GM18498 (cell line): ENCODE measurements at regions not wholly inside any gene's neighbourhood (a gene's known extent, or its start where the extent isn't known, plus 50 kb on each side); places are given as distances from the start of the nearest gene placed in this dataset.
A peak's percentile ranks its signal among the peaks of the same experiment; 100 is the strongest.
"Not testable (repeated sequence)": the region's sequence is repeated elsewhere in the genome, so short reads cannot be mapped to it uniquely, and the experiment has no call there.

ENCODE experiments used
- ATAC-seq: cut with Tn5 transposase; IDR thresholded peaks from one replicate; pipeline ENCODE4 v1.9.1; 2021; ENCODE audit warnings: mild to moderate bottlenecking, moderate library complexity; ENCODE audit not compliant: unreplicated experiment

DNA sequence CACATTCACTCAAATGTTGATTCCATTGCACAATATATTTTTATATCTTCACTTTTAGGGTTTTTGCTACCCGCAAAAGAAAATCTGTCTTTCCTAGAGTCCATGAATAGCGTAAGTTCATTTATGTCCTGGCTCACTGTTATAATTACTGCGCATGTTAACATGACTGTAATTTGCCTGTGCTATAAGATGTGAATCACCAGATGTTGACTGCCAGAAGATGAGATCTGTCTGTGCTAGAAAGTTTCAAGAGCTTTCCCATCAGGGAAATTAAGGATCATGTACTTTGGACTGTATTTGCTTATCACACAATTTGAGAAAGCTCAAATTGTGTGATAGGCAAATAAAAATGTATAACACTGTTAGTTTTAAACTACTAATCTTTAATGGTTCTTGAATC, 322.5 kb downstream of the CHL1 start:
- no peak for ATAC-seq

DNA sequence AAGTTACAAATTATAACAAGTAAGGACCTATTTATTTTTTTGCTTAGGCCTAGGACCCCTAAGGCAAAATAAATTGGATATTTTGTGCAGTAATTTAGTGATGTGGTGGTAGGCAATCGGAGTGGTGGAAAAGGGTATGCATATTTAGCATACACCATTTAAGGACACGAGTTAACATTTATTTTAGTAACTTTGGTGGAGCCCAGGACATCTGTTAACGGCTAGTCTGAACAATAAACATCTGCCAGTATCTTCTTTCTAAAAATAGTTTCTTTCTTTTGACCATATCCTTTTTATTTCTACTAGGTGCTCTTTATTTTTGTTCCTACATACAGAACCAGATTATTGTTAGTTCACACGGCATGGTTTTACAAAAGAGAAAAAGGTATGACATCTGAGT, 326.3 kb downstream of the CHL1 start:
- ATAC-seq = no peak

DNA sequence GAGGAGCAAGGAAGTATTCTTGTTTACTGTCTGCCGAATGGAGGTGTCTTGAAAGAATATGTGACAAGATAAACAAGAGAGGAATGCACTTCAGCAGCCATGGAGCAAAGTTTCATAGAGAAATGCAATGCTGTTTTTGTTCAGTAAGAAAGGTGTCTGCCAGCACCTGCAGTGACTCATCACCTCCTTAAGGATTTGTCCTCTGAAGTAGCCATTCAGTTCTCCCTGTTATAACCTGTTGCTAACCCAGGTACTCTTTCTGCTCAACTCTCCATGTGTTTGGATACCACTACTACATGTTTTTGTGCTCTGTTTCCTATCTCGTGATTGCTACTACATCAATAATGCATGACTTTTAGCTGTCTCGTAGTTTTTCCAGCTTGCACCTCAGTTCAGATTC, 328.9 kb downstream of the CHL1 start:
- no peak for ATAC-seq

DNA sequence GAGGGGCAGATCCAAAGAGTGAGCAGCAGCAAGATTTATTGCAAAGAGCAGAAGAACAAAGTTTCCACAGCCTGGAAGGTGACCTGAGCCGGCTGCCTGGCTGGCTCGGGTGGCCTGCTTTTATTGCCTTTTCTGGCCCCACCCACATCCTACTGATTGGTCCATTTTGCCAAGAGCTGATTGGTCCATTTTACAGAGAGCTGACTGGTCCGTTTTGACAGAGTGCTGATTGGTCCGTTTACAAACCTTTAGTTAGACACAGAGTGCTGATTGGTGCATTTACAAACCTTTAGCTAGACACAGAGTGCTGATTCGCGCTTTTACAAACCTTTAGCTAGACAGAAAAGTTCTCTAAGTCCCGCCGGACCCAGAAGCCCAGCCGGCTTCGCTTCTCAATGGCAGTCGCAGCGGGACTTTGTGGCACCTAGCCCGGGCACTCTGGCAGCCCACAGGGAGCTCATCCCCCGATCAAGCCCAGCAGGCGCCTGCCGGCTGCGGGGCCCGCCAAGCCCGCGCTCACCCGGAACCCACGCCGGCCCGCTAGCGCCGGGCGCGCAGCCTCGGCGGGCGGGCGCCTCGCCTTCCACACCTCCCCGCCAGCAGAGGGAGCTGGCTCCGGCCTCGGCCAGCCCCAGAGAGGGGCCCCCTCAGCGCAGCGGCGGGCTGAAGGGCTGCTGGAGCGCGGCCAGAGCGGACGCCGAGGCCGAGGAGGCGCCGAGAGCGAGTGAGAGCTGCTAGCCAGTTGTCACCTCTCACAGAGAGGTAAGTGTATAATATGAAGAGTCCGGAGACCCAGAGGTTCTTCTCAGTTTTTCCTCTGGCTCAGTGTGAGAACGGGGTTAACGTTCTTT, 339.2 kb downstream of the CHL1 start:
- ATAC-seq = peak; percentile 68

DNA sequence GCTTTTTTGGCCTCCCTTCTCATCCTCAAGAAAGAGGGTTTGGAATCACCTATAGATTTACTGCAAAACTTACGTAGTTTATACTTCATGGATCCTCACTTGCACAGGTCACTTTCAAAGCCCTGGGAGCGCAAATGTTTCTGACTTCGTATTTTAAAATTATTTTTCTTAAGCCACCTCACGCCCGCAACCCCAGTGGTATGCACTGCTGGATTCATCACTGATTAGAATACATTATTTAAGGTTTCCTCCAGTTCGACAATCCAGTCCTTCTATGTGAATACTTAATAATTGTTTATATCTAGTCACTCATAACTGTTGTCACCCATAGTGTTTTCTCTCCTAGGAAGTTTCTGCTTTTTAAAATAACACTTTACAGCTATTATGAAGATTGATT, 339.9 kb downstream of the CHL1 start:
- ATAC-seq = no peak

DNA sequence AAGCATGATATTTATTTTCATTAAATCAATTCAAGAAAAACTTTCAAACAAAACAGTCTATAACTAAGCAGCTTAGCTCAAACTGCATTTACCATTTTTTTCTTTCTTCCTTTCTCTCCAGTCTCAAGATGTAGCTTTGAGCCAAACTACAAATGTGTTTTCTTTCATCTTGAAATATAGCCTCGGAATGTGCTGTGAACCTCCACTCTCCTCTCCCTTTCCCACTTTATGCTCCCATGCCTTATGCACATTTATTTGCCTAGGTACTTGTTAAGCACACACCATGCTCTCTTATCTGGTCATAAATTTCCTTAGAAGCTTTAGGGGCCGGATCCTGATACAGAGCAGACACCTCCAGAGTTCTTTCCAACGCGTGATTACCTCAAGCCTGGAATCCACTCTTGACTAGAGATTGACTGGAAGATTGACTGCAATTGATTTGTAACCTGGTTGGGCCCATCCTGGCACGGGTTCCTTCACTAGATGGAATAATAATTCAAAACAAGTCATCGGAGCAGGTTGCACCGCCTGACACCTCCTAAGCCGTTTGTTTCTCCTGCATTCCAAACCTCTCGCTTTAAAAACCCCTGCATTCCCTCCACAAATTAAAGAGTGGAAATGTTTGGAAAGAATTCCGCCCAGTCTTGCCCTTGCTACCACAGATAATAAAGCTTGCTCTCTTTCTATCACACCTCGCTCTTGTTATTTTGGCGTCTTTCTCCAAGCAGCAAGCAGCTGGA, 344.7 kb downstream of the CHL1 start:
- no peak for ATAC-seq

DNA sequence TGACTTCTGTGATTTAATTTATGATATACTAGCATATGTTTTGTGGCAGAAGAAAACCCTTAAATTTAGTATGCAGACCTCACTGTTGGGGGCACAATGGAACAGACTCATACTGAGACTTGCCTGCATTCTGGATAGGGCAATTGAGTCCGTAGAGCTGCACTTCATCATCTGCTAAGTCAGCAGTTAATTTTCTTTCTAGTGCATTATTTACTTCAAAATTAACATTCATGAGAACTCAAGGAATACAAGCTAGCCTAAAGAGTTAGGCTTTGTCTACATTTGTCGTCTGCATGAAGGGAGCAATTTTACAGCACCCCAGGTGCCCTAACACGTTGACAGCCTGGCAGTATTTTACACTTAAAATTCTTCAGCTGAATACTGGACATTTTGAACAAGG, 345.5 kb downstream of the CHL1 start:
- no peak for ATAC-seq

DNA sequence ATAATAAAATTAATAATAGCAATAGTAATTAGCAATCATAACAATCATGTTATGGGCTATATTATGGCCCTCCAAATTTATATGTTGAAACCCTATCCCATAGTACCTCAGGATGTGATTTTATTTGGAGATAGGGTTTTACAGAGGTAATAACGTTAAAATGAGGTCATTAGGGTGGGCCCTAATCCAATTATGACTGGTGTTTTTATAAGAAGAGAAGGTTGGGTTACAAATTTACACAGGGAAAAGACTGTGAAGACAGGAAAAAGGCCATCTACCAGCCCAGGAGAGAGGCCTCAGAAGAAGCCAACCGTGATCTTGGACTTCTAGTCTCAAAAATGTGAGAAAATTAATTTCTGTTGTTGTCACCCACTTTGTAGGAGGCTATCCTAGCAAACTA, 353.1 kb downstream of the CHL1 start:
- ATAC-seq = no peak

DNA sequence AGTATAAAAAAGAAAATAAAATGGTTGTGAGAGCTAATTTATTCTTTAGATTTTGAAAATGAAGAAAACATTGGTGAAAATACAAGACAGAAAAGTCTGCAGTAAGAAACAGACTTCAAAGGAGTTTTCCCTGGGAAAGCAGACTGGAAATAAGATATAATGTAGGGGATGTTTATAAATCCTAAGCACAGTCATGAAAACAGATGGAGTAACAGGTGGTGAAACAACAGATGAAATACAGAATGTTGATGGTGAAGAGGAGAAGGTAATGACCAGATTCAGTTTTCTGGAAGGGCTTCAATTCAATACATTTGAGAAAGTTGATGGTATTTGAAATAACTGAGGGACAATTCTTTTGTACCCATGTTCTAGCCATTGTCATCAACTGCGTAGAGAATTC, 353.9 kb downstream of the CHL1 start:
- ATAC-seq = no peak

DNA sequence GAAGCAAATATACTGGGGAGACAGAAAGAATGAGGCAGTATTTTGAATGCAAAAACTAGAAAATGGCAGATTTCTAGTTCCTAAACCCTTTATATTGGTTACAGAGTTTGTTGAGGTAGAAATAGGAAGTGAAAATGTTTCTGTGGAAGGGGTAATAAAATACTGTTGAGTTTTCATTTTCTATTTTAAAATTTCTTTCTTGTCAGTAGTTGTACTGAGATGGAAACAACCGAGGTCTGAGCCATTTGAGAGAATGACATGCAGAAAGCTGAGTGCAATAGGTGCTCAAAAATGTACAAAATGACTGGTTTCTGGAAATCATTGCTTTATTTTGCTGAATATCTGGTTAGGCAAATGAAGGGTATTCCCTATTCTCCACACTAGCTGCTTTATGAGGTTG, 361.4 kb downstream of the CHL1 start:
- ATAC-seq = peak; percentile 96

DNA sequence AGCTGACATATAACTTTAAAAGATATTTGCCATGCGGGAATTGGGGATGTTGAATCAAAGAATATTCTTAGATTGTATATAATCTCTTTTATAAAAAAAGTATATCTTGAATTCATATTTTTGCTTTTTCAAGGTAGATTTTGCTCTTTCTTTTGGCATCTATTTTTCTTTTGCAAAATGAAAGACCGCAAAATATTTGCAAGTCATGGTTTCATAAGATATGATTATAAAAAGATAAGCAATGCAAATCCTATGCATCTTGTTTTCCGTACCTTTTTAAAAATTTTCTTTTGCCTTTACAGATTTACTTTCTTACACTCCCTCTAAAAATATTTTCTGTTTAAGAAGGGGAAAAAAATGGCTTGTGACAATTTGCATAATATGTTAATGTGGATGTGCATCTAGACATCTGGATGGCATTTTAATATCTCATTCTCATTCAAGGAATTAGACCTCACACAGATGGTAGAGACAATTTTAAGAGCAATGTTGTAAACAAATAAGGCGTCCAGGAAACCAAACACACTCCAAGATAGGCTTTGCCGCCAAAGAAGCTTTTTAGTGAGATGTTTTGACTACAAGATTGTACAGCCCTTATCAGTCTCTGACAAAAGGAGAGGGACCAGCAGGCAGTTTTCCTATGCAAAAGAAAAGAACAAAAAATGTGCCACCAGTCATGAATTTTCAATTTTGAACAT, 371.1 kb downstream of the CHL1 start:
- ATAC-seq = no peak

DNA sequence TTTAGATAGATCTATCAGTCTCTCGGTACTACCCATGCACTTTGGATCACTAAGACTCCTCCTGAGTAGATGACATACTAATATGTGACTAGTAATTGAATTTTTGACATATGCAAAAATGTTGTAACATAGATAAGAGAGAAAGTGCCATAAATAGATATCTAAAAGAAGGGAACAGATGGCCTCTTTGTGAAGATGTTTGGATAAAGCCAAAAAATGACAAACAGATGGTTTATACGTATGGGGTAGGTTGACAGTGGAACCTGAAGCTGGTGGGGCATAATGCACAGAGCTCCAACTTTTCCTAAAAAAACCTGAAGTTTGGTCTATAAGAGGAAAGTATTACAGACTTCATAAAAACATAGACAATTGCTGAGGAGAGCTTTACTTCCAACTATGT, 383.0 kb downstream of the CHL1 start:
- ATAC-seq = not testable (repeated sequence)

DNA sequence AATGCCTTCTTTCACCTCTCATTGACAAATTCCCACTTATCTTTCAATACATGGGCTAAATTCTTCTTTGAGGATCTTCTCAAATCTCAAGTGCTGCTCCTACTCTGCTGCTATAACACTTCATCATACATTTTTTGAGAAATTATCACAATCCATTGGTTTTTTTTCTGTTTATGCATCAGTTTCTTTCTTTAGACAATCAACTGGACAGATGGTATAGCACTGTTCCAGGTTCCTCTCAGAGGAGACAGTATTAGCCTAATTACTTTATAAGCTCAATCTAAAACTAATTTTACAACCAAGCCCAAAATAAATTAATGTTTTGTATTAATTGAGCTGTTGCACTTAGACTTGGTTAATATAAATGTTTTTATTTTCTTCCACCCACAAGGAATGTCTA, 392.5 kb downstream of the CHL1 start:
- ATAC-seq = not testable (repeated sequence)

DNA sequence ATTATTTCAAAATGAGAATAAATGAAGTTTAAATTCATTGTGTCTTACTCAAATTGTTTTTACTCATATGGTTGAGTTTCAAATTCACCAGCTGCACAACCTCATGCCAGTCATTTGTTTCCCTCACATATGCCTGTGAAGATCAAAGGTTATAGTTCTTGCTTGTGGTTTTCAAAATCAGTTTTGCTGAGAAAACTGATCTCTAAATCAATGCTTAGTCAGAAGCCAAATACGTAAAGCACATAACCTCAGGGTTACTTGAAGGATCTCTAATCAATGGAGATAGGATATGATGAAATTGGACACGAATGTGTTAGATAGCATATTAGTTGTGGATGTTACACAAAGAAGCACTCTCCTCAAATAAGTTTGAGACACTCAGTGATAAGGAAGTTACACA, 400.7 kb downstream of the CHL1 start:
- peak; percentile 55 for ATAC-seq

DNA sequence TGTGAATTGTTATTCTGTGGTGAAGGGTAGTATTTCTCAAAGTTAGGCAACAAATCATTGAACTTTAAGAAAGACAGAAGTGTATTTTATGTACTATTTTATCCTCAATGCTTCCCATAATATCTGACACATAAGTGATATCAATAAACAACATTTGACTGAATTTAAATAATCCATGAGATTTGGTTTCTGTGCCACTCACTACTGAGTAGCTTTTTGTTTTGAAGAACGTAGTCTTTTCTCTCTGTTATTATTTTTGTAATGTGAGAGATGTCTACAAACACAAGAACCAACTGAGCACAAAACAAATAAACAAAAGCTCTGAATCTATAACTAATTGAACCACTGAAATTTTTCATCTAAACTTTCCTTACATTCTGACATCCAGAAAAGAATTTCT, 401.2 kb downstream of the CHL1 start:
- not testable (repeated sequence) for ATAC-seq

DNA sequence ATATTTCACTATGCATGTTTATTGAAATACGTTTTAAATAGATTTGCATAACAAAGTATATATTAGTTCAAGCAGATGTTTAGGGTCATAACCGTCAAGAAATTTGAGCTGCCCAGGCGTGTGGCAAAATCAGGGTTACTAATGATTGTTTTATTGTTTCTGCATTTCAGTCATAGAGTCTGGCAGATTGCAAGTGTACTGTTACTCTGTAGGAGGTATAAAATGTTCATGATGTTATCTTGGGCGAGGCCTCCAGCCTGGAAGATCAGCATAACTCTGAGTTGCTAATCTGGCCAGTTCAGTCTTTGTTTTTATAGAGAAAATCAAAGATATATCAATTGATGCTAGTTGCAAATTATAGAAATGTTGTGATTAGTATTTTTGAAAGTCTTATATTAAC, 410.9 kb downstream of the CHL1 start:
- ATAC-seq = not testable (repeated sequence)

DNA sequence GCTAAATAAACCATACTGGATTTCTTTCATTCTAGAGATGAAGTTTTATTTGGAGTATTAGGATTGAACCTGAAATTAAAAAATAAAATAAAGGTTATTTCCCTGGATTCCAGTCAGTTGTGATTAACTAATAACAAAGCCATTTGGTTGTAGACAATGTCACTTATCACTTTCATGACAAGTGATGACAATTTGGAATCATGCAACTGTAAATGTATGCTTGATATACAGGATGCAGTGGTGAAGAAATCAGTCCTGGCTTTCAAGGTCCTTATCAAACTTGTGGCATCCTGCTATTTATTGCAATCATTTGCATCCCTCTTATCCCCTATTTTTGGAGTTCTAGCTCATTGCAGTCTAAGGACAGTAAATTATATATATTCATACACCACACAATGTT, 425.2 kb downstream of the CHL1 start:
- no peak for ATAC-seq

DNA sequence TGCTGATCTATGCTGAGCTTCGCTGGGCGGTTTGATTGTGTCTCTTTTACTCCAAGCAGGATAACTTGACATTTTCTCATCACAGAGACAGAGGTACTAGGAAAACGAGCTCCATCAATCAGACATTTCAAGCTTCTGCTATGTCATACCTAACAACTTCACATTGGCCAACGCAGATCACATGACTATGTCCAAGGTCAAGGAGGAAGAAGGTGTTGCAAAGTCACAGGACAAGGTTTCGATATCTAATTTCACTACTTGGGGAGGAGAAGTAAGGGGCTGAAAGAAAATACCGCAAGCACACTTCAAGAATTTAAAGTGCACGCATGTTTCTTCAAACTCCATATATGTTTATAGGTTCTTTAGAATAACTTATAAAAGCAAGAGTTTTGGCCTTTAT, 425.8 kb downstream of the CHL1 start:
- no peak for ATAC-seq

DNA sequence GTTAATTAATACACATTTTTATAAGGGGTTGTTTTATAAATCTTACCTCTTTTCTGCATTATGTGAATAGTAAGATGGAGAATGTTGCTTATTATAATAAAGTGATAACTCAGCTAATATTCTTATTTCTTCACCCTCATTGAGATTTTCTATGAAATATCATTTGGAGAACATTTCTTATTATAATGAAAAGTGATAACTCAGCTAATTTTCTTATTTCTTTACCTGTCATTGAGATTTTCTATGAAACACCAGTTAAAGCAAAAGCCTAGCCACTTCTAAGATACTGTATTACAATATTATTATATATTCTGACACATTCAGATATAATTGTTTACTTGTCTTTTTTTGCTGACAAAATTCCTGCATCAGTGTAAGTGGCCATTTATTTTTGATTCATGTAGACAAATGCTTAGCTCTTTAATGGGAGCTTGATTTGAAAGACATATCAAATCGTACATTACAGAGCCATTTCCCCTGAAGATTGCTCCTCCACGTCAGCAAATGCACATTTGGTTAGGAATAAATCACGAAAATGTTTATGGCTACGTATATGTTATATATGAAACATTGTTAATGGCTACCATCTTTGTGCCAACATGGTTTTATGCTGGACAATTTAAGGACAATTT, 427.5 kb downstream of the CHL1 start:
- no peak for ATAC-seq

DNA sequence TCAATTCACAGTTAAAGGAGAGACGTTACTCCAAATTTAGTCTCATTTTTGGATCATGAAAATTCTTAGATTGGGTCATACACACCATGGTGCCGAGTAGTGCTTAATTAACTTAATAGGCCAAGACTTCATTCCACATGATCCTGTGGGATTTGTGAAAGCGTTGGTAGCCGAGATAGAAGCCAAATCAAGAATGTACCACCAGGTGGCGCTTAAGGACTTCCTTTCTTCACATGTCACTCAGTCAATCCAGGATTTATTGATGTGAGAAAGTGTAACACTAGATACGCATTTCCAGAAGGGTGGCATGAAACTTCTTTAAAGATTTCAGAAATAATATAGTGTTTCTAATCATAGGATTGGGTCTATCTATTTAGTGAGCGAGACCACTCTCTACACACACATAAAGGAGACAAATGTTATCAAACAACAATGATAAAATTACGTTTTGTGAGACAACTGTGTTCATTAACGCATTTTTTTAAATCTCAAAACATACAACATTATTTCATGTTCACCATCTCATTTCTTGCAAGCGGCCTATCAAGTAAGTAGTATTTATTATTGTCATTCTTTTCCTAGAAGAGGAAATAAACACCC, 436.1 kb downstream of the CHL1 start:
- peak; percentile 72 for ATAC-seq

DNA sequence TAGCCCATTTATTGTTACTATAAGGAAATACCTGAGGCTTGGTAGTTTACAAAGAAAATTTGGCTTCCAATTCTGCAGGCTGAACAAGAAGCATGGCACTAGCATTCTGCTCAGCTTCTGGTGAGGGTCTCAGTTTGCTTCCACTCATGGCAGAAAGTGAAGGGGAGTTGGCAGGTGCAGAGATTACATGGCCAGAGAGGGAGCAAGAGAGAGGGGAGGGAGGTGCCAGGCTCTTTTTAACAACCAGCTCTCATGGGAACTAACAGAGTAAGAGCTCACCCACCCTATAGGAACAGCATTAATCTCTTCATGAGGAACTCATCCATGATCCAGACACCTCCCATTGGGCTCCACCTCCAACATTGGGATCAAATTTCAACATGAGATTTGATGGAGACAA, 437.9 kb downstream of the CHL1 start:
- no peak for ATAC-seq
